ENCODE measurements at regions not wholly inside any gene's neighbourhood (a gene's known extent, or its start where the extent isn't known, plus 50 kb on each side); places are given as distances from the start of the nearest gene placed in this dataset.

DNA sequence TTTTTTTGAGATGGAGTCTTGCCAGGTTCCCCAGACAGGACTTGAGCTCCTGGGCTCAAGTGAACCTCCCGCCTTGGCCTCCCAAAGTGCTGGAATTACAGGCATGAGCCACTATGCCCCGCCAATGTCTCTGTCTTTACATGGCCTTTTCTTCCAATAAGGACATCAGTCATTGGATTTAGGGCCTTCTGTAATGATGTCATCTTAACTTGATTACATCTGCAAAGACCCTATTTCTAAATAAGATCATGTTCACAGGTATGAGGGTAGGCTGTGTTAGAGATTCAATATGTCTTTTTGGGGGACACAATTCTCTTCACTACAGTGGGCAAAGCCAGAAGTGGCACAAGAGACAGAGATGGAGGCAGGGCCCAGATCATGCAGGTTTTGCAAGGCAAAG lies 68.1 kb downstream of the PMAIP1 start:
- intact Hi-C loops (cut with DNase I; ENCODE audit: low total_unique reads) = no loop called here
- no peaks in the 10 kb centered on the region for H3K9me3 ChIP-seq
- no peaks in the 10 kb centered on the region for H3K4me1 ChIP-seq
- no peak for DNase-seq
- H3K4me3 ChIP-seq = no peak overlapping the region
- peaks cover 0 to 13% of the 10 kb centered on the region in 2 donors for H3K27me3 ChIP-seq
- no peaks in the 10 kb centered on the region for H3K36me3 ChIP-seq
- no peak for TF ChIP-seq CTCF (IDR thresholded peaks at IDR 0.05)
- no peak overlapping the region for H3K27ac ChIP-seq

- intact Hi-C loops (cut with DNase I; ENCODE audit: low total_unique reads) = no loop called here
- TF ChIP-seq CTCF (IDR thresholded peaks at IDR 0.05) = no peak
These were observed 67.1 kb downstream of the PMAIP1 start for GRCh38 chr18:59966913-59967312.

GRCh38 chr18:59963229-59963628 lies 63.4 kb downstream of the PMAIP1 start:
- Histone ChIP-seq H3K36me3 (no peaks in the 10 kb centered on the region), H3K4me1 (no peaks in the 10 kb centered on the region), H3K27me3 (peaks cover 0 to 2% of the 10 kb centered on the region in 2 donors), H3K9me3 (no peaks in the 10 kb centered on the region), H3K4me3 (no peak overlapping the region), H3K27ac (no peak overlapping the region)
- DNase-seq = no peak
- intact Hi-C loops (cut with DNase I; ENCODE audit: low total_unique reads) = no loop called here
- no peak for TF ChIP-seq CTCF (IDR thresholded peaks at IDR 0.05)

More at GRCh38 chr18:59966913-59967312, 67.1 kb downstream of the PMAIP1 start:
- no peak for DNase-seq
- H3K9me3 ChIP-seq = no peaks in the 10 kb centered on the region
- peaks cover 0 to 13% of the 10 kb centered on the region in 2 donors for H3K27me3 ChIP-seq
- H3K27ac ChIP-seq = no peak overlapping the region
- no peaks in the 10 kb centered on the region for H3K4me1 ChIP-seq
- H3K36me3 ChIP-seq = no peaks in the 10 kb centered on the region
- H3K4me3 ChIP-seq = no peak overlapping the region

- Histone ChIP-seq H3K36me3 (no peaks in the 10 kb centered on the region), H3K27ac (no peak overlapping the region), H3K9me3 (no peaks in the 10 kb centered on the region), H3K4me1 (no peaks in the 10 kb centered on the region), H3K4me3 (no peak overlapping the region), H3K27me3 (no peaks in the 10 kb centered on the region)
- no peak for DNase-seq
- no peak for TF ChIP-seq CTCF (IDR thresholded peaks at IDR 0.05)
- intact Hi-C loops (cut with DNase I; ENCODE audit: low total_unique reads) = no loop called here
These were observed 61.3 kb downstream of the PMAIP1 start for GRCh38 chr18:59961070-59961469.

DNA sequence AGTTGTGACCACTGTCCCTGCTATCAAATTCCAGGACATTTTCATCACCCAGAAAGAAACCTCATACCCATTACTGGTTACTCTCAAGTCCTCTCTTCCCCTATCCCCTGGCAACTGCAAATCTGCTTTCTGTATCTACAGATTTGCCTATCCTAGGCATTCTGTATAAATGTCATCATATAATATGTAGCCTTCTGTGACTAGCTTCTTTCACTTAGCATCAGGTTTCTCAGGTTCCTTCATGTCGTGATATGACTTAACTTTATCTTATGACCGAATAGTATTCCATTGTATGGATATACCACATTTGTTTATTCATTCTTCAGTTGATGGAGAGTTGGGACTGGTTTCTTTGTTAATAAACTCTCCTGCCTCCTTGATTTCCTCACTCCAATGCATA lies 60.5 kb downstream of the PMAIP1 start:
- Histone ChIP-seq H3K36me3 (no peaks in the 10 kb centered on the region), H3K9me3 (no peaks in the 10 kb centered on the region), H3K4me3 (no peak overlapping the region), H3K27ac (no peak overlapping the region), H3K4me1 (no peaks in the 10 kb centered on the region), H3K27me3 (no peaks in the 10 kb centered on the region)
- no peak for DNase-seq
- intact Hi-C loops (cut with DNase I; ENCODE audit: low total_unique reads) = no loop called here
- no peak for TF ChIP-seq CTCF (IDR thresholded peaks at IDR 0.05)

DNA sequence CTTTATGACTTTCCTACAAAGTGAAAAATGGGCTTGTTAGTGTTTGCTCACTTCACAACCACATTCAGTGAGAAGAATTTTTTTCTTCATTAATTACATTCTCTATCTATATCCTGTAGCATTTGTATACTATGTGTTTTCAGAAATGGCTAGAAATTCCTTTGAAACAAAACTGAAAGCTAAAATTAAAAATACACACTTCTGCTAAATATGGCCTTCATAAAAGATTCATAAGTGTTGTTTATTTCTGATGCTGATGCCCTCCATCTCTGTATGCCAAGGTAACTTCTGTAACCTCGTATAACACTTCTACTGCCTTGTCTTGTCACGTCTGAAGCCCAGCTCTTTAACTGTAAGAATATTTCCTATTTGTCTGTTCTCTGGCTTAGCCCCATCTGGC lies 59.8 kb downstream of the PMAIP1 start:
- Histone ChIP-seq H3K27me3 (no peaks in the 10 kb centered on the region), H3K9me3 (no peaks in the 10 kb centered on the region), H3K27ac (no peak overlapping the region), H3K4me3 (no peak overlapping the region), H3K4me1 (no peaks in the 10 kb centered on the region), H3K36me3 (no peaks in the 10 kb centered on the region)
- TF ChIP-seq CTCF (IDR thresholded peaks at IDR 0.05) = no peak
- intact Hi-C loops (cut with DNase I; ENCODE audit: low total_unique reads) = no loop called here
- DNase-seq = no peak

All from tibial artery (tissue), 4 donors.